ENCODE measurements at regions not wholly inside any gene's neighbourhood (a gene's known extent, or its start where the extent isn't known, plus 50 kb on each side); places are given as distances from the start of the nearest gene placed in this dataset.

DNA sequence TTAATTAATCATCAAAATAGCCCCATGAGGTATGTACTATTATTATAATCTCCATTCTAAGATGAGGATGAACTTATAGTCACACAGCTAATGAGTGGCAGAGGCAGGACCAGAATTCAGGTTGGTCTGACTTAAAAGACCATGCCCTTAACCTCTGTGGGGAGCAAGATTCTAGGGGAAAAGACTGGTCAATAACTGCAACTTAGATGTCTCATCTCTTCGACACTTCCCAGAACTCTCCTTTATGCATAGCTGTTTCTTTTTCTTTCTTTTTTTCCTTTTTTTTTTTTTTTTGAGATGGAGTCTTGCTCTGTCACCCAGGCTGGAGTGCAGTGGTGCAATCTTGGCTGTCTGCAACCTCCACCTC, 66.3 kb upstream of the RTN4 start:
- TF ChIP-seq RXRA (IDR thresholded peaks at IDR 0.05; ENCODE audit: borderline replicate concordance, low read depth), result no peak
- TF ChIP-seq, protein P1, sequence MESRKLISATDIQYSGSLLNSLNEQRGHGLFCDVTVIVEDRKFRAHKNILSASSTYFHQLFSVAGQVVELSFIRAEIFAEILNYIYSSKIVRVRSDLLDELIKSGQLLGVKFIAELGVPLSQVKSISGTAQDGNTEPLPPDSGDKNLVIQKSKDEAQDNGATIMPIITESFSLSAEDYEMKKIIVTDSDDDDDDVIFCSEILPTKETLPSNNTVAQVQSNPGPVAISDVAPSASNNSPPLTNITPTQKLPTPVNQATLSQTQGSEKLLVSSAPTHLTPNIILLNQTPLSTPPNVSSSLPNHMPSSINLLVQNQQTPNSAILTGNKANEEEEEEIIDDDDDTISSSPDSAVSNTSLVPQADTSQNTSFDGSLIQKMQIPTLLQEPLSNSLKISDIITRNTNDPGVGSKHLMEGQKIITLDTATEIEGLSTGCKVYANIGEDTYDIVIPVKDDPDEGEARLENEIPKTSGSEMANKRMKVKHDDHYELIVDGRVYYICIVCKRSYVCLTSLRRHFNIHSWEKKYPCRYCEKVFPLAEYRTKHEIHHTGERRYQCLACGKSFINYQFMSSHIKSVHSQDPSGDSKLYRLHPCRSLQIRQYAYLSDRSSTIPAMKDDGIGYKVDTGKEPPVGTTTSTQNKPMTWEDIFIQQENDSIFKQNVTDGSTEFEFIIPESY (IDR thresholded peaks at IDR 0.05; ENCODE audit: borderline replicate concordance, low read depth), result no peak
- TF ChIP-seq PBX3 (IDR thresholded peaks at IDR 0.05), result no peak
- TF ChIP-seq, protein P2, sequence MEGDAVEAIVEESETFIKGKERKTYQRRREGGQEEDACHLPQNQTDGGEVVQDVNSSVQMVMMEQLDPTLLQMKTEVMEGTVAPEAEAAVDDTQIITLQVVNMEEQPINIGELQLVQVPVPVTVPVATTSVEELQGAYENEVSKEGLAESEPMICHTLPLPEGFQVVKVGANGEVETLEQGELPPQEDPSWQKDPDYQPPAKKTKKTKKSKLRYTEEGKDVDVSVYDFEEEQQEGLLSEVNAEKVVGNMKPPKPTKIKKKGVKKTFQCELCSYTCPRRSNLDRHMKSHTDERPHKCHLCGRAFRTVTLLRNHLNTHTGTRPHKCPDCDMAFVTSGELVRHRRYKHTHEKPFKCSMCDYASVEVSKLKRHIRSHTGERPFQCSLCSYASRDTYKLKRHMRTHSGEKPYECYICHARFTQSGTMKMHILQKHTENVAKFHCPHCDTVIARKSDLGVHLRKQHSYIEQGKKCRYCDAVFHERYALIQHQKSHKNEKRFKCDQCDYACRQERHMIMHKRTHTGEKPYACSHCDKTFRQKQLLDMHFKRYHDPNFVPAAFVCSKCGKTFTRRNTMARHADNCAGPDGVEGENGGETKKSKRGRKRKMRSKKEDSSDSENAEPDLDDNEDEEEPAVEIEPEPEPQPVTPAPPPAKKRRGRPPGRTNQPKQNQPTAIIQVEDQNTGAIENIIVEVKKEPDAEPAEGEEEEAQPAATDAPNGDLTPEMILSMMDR (IDR thresholded peaks at IDR 0.05), result no peak
- TF ChIP-seq JUND (IDR thresholded peaks at IDR 0.05), result no peak
- no peak for TF ChIP-seq POLR2AphosphoS5 (IDR thresholded peaks at IDR 0.05; ENCODE audit: low read depth, low read length)
- no peak for TF ChIP-seq EP300 (IDR thresholded peaks at IDR 0.05; ENCODE audit: borderline replicate concordance in 1 of 2, low read depth in 1 of 2, low read length in 1 of 2)

Data from SK-N-SH (cell line).